Stimulated activated CD4-positive, alpha-beta T cell treated with anti-CD3 and anti-CD28 coated beads, Interleukin-4, amount 100 ng/mL, for 48 hours (primary cell): ENCODE measurements at regions not wholly inside any gene's neighbourhood (a gene's known extent, or its start where the extent isn't known, plus 50 kb on each side); places are given as distances from the start of the nearest gene placed in this dataset.
"Not testable (repeated sequence)": the region's sequence is repeated elsewhere in the genome, so short reads cannot be mapped to it uniquely, and the experiment has no call there.

Source experiments
- DNase-seq, 2 donors: peaks; one replicate each; pipeline ENCODE4 v3.0.0-alpha.2; 2020; ENCODE audit warnings: low read depth in 2 of 2

DNA sequence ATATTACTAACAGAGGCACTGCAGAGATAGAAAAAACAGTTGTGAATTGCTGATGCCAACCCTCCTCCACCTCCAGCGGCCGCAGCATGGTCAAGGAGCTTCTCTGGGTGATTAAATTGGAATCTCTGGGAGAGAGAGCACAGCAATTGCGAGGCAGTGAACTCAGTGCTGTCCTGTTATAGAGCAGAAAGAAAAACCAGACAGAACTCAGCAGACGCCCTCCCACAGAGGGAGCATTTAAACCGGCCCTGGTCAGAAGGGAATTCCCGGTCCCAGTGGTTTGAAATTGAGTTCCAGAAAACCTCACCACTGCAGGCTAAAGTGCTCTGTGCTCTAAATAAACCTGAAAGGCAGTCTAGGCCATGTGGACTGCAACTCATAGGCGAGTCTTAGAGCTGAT, 175.4 kb downstream of the SQOR start:
- DNase-seq = no peak

DNA sequence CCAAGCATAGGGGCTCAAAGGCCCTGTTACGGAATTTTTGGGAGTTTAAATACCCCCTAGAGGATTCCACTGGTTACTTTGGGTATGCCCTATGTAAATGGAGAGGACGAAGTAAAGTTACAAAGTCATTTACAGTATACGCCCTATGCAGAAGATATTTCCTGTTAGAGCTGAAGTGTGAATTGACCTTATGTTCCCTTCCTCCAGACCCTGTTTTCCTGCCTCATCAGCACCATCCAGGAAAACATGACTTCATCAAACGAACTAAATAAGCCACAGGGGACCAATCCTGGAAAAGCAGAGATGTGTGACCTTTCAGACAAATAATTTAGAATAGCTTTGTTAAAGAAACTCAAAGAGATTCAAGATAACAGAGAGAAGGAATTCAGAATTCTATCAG, 177.4 kb downstream of the SQOR start:
- no peak for DNase-seq

DNA sequence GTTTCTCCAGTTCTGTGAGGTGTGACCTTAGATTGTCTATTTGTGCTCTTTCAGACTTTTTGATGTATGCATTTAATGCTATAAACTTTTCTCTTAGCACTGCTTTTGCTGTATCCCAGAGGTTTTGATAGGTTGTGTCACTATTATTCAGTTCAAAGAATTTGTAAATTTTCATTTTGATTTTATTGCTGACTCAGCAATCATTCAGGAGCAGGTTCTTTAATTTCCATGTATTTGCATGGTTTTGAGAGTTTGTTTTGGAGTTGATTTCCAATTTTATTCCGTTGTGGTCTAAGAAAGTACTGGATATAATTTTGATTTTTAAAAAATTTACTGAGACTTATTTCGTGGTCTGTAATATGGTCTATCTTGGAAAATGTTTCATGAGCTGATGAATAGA, 182.7 kb downstream of the SQOR start:
- DNase-seq = not testable (repeated sequence)

DNA sequence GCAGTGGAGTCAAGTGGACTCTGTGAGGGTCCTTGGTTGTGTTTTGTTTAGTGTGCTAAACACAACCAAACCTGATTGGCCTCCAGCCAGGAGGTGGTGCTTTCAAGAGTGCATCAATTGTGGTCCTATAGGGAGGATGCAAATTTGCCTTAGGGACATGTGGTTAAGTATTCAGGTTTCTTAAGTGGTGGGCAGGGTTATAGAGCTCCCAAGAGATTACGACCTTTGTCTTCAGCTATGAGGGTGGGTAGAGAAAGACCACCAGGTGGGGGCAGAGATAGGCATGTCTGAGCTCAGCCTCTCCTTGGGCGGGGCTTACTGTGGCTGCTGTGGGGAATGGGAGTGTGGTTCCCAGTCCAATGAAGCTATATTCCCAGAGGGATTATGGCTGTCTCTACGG, 186.6 kb downstream of the SQOR start:
- DNase-seq = no peak

DNA sequence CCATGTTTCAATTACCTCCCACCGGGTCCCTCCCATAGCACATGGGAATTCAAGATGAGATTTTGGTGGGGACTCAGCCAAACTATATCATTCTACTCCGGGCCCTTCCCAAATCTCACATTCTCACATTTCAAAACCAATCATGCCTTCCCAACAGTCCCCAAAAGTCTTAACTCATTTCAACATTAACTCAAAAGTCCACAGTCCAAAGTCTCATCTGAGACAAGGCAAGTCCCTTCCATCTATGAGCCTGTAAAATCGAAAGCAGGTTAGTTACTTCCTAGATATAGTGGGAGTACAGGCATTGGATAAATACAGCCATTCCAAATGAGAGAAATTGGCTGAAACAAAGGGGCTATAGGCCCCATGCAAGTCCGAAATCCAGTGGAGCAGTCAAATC, 188.1 kb downstream of the SQOR start:
- not testable (repeated sequence) for DNase-seq

DNA sequence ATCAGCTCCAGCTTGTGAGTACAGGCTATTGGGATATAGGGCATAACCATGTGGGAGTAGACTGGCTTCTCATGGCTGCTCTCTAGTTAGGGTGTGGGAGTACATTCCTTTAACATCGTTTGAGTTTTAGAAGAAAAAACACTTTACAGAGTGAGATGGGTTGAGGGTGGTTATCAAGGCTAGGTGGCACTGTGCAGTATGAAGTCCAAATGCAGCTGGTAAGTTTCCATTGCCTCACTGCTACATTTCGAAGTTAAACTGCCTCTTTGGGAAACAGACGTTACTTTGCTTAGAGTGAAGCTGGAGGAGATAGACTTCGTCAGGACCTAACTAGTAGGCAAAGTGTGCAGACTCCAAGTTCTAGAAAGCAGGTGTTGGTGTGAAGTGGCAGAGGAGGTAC, 192.4 kb downstream of the SQOR start:
- no peak for DNase-seq

DNA sequence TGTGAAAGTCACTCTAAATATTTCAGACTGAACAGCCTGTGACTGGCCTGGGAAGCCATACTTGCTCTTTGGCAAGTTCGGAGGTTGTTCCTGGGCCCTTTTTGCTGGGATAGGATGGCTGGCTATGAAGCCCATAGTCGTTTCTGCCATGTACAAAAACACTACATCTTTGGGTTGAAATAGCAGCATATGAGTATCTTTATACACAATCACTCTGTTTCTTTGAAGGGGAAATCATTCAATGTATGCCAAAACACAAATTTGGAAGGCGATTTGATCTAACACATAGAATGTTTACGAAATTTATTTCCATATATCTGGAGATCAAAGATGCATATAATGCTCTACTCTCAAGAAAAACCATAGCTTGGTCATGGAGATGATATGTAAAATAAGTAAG, 192.9 kb downstream of the SQOR start:
- no peak for DNase-seq

DNA sequence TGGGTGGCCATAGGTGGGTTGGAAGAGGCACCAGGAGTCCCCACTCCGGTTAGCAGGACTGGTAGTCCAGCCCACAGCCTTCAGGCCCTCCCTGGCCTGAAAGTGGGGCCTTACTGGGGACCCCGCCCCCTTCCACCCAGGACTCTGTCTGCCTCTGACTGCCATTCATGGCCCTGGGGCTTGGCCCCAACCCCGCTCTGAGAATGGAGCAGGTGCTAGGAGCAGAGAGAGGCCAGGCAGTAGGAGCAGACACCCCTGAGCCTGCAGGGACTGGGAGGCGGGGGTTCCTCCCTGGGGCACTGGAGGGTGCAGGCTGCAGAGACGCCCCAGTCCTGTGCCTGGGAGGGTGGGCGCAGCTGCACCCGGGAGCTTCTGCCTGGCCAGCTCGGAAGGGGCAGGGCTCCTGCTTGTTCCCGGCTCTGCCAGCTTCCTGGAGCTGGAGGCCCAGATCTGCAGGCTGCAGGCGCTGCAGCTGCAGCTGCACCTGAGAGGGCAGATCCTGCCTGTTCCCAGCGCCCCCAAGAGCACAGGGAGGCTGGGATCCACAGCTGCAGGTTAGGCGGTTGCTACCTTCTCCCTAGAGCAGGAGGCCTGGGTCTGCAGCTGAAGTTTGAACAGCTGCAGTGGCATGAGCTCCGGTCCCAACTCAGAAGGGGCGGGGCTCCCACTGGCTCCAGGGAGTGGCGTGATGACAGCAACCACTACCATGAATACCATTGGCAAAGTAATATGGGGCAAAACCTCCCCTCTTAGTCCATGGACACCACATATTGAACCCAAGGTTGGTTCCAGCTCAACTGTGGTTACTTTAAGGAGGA, 194.7 kb downstream of the SQOR start:
- no peak for DNase-seq

DNA sequence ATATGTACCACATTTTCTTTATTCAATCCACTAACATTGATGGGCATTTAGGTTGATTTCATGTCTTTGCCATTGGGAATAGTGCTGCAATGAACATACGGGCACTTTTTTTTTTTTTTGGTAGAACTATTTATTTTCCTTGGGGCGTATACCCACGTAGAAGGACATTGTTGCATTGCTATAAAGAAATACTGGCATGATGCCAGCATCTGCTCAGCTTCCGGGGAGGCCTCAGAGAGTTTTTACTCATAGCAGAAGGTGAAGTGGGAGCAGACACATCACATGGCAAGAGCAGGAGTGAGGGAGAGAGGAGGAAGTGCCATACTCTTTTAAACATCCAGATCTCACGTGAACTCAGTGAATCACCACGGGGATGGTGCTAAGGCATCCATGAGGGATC, 197.0 kb downstream of the SQOR start:
- DNase-seq = no peak

DNA sequence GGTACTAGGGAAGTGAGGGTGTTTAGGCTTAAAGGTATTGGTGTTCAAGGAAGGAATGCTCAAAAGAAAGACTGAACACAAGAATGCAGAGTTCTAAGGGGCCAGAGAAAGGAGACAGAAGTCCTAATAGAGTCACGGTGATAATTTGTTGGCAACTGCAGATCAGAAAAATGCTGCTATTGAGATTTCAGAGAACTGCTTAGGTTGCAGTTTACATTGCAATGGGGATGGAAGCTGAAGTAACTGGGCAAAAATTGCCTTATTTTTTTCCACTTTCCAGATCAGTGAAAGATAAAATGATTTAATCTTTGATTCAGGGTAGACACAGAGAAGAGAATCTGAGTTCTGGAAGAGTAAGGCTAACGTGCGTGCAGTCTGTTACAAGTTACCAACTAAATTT, 199.8 kb downstream of the SQOR start:
- no peak for DNase-seq

DNA sequence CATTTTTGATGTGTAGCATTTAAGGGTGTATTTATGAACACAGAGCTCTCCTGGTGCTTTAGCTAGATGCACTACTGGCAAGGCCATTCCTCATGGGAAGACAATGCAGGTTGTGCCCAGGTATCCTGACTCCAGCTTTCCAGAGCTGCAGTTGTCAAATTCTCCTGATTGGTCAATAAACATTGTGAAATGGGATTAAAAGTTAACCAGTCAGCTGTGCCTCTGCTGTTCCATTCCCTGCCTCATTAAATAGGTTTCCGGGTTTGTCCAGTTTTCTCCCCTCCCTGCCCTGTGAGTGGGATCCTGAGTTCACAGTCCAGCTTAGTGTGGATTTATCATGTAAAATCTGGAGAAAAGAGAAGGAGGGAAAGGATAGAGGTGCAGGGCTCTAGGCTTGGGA, 207.3 kb downstream of the SQOR start:
- DNase-seq = no peak

DNA sequence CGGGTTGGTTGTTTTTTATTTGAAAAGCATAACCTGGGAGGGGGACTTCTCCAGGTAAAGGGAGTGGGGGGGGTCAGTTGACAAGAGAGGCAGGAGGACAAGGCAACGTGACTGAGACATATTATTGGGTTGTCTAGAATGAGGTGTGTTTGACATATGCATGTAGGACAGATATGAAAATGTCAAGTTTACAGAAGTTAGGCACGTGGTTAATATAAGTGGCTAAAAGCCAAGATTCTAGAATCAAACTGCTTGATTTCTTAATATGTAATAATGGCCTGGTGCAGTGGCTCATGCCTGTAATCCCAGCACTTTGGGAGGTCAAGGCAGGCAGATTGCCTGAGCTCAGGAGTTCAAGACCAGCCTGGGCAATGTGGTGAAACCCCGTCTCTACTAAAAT, 212.8 kb downstream of the SQOR start:
- no peak for DNase-seq

DNA sequence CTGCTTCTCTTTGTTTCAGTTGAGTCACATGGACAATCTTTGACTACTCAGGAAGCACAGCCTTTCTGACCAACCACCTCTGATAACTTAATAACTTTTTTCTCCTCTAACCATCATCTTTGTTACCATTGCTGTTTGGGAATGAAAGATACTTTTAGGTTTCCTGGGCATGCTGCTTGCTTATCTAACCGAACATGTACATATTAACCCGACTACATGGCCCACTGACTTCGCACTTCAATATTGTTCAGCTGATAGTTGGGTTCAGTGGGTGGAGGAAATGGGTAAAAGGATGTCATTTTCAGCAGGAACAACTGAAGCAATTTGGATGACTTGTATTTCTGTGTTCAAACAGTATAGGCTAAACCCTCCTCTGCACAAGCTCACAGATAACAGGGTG, 214.3 kb downstream of the SQOR start:
- no peak for DNase-seq

DNA sequence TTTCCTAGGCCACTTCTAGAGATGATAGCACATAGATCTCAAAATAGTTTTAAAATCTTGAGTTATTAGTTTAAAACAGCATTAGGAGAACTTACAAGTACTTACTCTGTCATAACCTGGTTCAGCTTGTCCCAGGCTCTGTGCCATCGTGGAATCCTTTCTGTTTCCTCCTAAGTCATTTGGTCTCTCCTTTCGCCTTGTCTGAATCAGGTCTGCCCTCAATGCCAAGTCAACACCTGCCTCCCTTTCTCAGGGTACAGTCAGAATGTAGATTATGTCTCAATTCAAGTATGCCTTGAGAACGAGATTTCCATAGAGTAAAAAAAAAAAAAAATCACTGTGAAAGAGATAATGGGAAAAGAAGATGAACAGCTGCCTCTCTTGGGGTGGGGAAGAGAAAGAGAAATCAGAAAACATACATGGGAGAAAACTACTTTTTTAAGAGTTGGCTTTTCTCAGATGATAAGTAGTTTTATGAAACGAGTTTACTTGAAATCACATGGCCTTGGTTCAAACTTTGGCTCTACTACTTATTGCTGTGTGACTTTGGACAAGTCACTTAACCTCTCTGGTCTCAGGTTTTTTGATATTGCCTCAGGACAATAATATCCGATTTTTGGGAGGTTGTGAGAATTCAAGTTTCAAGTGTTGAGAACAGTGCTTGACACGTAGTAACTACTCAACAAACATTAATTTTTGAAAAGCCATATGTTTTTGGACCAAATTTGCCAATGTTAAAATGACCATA, 219.8 kb downstream of the SQOR start:
- no peak for DNase-seq

DNA sequence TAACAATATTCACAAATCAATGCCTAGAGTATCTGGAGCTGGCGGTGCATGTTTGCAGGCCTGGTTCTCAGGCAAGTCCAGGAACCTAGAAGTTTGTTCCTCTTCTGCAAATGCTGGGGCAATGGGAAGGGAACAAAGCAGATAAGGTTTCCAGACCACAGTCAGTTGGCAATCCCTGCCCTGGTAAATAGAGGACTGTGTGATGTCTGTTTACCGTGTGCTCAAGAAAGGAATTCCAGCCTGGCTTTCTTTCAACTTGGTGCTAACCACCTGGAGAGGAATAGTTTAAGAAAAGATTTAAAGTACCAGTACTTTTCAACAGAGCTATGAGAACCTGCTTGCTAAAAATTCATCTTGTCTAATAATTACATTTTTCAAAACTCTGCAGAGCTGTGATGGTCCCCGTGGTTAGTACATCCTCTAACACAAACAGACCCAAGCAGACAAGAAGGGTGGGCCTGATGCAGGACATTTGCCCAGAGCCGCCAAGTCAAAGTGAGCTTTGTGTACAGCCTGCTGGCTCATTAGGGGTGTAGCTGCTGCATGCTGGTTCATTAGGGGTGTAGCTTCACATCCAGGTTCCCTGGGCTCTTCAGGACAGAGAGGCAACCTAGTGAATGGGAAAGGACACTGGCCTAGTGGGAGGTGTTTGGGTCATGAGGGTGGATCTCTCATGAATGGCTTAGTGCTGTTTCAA, 220.5 kb downstream of the SQOR start:
- DNase-seq = no peak

DNA sequence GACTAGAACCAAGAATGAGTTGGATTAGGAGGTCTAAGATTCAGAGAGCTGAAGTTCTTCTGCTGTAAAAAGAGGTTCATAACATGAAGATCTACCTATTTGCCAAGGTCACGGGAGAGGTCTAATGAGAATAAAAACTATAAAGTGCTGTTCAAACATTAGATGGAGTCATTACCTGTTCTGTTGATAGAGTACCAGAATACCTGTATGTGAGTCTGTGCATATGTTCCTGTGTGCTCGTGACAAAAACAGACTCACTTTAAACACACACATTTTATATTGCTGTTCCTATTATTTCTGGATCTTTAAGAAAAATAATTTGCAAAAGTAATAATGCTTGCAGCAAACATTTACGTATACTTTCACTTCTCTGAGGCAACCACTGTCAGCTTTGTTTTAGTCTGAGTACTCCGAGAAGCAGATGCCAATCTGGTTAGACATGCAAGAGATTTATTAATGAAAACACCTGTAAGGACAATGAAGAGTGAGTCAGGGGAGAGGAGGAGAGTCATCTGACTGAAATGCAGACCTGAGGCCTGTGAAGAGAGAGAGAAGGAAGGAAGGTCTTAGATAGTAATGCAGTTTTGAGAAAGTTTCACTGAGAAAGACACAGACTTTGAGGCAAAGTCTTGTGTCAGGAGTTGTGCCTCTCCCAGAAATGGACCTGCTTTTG, 221.2 kb downstream of the SQOR start:
- no peak for DNase-seq

DNA sequence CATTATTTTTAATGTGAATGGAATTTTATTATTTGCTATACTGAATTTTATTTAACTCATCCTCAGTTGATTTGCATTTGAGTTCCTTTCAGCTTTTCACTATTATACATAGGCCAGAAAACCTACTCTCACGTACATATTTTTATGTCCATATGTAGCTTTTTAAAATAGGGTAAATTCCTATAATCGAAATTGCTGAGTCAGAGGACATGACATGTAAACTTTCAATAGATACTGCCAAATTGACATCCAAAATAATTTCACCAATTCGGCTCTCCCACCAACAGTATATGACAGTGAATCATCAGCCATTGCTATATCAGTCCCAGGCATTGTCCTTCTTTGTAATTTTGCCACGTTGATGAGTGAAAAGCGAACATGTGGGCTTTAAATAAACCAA, 222.5 kb downstream of the SQOR start:
- no peak for DNase-seq

DNA sequence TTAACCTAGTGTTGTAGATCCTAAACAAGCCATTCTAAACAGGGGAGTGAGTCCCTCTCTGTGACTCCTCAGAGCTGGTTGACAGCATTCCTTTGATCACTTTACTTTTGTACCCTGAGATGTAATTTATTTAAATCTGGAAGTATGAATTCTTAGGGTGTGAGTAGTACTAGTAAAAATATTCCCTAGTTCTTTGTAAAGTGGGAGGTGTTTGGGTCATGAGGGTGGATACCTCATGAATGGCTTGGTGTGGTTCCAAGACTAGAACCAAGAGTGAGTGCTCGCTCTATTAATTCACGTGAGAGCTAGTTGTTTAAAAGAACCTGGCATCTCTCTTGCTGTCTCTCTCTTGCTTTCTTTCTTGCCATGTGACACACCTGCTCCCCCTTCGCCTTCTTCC, 223.7 kb downstream of the SQOR start:
- DNase-seq = no peak

DNA sequence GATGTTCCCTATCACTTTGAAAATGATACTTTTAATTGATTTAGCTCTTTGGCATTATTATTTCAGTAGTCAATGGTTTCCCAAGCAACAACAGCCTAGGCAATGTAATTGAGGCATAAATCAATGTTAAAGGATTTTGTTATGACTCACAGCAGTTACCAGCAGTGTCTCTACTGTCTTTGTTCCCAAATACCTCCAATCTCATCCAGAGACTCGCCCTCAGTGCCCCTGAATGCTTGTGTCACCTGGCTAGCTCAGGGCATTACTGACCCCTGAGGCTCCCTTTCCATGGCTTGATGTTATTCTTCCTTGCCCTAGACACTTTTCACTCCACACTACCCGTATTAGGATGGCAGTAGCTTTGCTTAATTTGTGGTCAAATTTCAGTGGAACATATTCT, 227.2 kb downstream of the SQOR start:
- DNase-seq = no peak

DNA sequence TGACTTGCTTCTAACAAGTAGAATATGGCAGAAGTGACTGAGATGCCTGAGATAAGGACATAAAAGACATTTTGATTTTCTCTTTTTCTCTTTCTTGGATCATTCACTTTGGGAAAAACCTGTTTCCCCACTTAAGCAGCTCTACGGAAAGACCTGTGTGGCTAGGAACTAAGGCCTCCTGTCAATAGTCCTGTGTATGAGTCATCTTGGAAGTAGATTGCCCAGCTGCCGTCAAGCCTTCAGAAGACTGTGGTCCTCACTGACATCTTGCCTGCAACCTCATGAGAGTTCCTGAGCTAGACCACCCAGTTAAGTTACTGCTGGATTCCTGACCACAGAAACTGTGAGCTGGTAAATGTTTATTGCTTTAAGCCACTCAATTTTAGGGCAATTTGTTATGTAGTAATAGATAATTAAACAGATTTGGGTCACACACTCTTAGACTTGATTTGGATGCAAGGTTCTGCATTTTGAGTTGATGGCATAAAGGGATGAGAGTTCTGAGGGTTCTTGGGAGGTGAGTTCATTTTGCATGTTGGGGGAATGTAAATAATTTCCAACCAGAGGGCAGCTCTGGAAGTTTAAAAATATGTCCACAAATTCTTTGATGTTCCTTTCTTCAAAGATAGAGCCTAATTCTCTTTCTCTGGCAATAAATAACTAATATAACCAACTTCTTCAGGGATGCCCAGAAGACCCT, 229.2 kb downstream of the SQOR start:
- no peak for DNase-seq

DNA sequence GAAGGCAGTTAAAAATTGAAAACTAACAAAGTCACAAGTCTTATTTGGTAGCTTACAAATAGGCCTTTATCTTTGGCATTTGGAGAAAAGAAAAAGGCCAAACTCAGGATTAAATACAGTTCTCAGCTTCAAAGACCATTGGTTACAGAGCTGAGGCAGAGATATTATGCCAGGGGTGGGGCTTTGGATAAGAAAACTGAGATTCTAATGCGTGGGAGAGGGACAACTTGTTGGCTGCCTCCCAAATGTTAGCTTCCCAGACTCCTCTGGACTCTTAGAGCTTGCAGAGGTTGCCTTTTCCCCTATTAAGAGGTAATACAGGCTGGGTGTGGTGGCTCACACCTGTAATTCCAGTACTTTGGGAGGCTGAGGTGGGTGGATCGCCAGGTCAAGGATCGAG, 231.8 kb downstream of the SQOR start:
- no peak for DNase-seq

DNA sequence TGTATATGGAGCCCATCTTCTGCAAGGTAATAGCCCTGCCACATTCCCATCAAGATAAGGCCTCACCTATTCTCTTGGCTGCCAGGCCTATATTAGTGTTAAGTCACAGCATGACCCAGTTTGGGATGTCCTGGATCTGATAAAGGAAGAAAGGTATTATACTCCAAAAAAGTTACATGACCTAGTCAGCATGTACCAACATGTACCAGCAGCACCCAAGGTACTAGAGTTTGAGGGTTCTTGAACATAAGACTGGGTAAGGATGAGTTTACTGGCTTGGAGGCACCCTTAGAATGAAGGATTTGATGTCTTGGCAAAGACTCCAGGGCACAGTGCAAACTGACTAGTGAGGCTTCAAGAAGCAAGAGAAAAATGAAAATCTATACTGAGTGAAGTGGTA, 232.5 kb downstream of the SQOR start:
- DNase-seq = no peak
